HL-60 (cell line): ENCODE measurements at regions not wholly inside any gene's neighbourhood (a gene's known extent, or its start where the extent isn't known, plus 50 kb on each side); places are given as distances from the start of the nearest gene placed in this dataset.

ENCODE experiments used
- POLR2AphosphoS5 ChIP-seq: IDR thresholded peaks from 2 replicates; pipeline ENCODE4 v1.6.1; 2012; ENCODE audit warnings: low read depth
- TF ChIP-seq, protein P1 (sequence below): IDR thresholded peaks from one replicate; pipeline ENCODE4 v1.5.1; 2011; ENCODE audit warnings: low read length, control low read depth, inconsistent platforms; ENCODE audit not compliant: insufficient read depth
- TF ChIP-seq, protein P2 (sequence below): IDR thresholded peaks from 2 replicates; pipeline ENCODE4 v1.6.1; 2012; ENCODE audit warnings: low read depth; ENCODE audit not compliant: insufficient replicate concordance

DNA sequence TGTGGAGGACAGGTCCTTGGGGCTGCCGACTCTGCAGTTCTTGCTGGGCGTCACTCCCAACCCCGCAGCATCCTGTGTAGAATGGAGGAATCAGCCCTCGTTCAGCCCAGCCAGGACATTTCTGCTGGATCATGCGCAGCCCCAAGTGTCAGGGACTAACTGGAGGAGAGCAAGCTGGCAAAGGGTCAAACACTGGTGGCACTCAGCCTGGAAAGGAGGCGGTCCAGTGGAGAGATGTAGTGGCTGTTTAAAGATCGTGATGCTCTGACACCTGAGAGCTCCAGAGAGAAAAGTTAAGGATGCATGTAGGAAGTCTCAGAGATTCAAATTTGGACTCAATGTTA lies 63.6 kb upstream of the SH3RF3 start:
- TF ChIP-seq, protein P1, sequence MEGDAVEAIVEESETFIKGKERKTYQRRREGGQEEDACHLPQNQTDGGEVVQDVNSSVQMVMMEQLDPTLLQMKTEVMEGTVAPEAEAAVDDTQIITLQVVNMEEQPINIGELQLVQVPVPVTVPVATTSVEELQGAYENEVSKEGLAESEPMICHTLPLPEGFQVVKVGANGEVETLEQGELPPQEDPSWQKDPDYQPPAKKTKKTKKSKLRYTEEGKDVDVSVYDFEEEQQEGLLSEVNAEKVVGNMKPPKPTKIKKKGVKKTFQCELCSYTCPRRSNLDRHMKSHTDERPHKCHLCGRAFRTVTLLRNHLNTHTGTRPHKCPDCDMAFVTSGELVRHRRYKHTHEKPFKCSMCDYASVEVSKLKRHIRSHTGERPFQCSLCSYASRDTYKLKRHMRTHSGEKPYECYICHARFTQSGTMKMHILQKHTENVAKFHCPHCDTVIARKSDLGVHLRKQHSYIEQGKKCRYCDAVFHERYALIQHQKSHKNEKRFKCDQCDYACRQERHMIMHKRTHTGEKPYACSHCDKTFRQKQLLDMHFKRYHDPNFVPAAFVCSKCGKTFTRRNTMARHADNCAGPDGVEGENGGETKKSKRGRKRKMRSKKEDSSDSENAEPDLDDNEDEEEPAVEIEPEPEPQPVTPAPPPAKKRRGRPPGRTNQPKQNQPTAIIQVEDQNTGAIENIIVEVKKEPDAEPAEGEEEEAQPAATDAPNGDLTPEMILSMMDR: no peak
- TF ChIP-seq POLR2AphosphoS5: no peak
- TF ChIP-seq, protein P2, sequence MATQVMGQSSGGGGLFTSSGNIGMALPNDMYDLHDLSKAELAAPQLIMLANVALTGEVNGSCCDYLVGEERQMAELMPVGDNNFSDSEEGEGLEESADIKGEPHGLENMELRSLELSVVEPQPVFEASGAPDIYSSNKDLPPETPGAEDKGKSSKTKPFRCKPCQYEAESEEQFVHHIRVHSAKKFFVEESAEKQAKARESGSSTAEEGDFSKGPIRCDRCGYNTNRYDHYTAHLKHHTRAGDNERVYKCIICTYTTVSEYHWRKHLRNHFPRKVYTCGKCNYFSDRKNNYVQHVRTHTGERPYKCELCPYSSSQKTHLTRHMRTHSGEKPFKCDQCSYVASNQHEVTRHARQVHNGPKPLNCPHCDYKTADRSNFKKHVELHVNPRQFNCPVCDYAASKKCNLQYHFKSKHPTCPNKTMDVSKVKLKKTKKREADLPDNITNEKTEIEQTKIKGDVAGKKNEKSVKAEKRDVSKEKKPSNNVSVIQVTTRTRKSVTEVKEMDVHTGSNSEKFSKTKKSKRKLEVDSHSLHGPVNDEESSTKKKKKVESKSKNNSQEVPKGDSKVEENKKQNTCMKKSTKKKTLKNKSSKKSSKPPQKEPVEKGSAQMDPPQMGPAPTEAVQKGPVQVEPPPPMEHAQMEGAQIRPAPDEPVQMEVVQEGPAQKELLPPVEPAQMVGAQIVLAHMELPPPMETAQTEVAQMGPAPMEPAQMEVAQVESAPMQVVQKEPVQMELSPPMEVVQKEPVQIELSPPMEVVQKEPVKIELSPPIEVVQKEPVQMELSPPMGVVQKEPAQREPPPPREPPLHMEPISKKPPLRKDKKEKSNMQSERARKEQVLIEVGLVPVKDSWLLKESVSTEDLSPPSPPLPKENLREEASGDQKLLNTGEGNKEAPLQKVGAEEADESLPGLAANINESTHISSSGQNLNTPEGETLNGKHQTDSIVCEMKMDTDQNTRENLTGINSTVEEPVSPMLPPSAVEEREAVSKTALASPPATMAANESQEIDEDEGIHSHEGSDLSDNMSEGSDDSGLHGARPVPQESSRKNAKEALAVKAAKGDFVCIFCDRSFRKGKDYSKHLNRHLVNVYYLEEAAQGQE: no peak
